GM23248 (cell line): ENCODE measurements at regions not wholly inside any gene's neighbourhood (a gene's known extent, or its start where the extent isn't known, plus 50 kb on each side); places are given as distances from the start of the nearest gene placed in this dataset.

Source experiments
- DNase-seq: peaks from one replicate; pipeline ENCODE4 v3.0.0-alpha.2; 2015
- H2AFZ ChIP-seq: fragments of 200-600 bp; sonication (generic); 2 replicates; pipeline ENCODE4 v1.6.1; 2016; ENCODE audit warnings: antibody characterized with exemption
- H3F3A ChIP-seq: fragments of 200-600 bp; sonication (generic); 2 replicates; pipeline ENCODE4 v1.6.1; 2016; ENCODE audit warnings: mild to moderate bottlenecking, antibody characterized with exemption, mixed run types; ENCODE audit not compliant: insufficient read depth
- H3K27ac ChIP-seq: fragments of 200-600 bp; sonication (generic); 2 replicates; pipeline ENCODE4 v1.5.1; 2016; ENCODE audit warnings: mild to moderate bottlenecking
- H3K27me3 ChIP-seq: fragments of 200-600 bp; sonication (generic); replicated peaks from 2 replicates; pipeline ENCODE4 v1.6.1; 2016; ENCODE audit warnings: mild to moderate bottlenecking; ENCODE audit not compliant: insufficient read depth
- H3K36me3 ChIP-seq: fragments of 200-600 bp; sonication (generic); 2 replicates; pipeline ENCODE4 v1.6.1; 2016; ENCODE audit warnings: low read depth, mild to moderate bottlenecking
- H3K4me1 ChIP-seq: fragments of 200-600 bp; sonication (generic); 2 replicates; pipeline ENCODE4 v1.6.1; 2016; ENCODE audit warnings: mild to moderate bottlenecking; ENCODE audit not compliant: insufficient read depth
- H3K4me2 ChIP-seq: fragments of 200-600 bp; sonication (generic); one replicate; pipeline ENCODE4 v1.6.1; 2016; ENCODE audit warnings: mild to moderate bottlenecking; ENCODE audit not compliant: unreplicated experiment
- H3K4me3 ChIP-seq: fragments of 200-600 bp; sonication (generic); 2 replicates; pipeline ENCODE4 v1.5.1; 2016; ENCODE audit warnings: mild to moderate bottlenecking
- H3K79me2 ChIP-seq: fragments of 200-600 bp; sonication (generic); 2 replicates; pipeline ENCODE4 v1.6.1; 2016; ENCODE audit warnings: mild to moderate bottlenecking; ENCODE audit not compliant: insufficient read depth
- H3K9ac ChIP-seq: fragments of 200-600 bp; sonication (generic); 2 replicates; pipeline ENCODE4 v1.6.1; 2016; ENCODE audit warnings: mild to moderate bottlenecking
- H3K9me2 ChIP-seq: fragments of 200-600 bp; sonication (generic); 2 replicates; pipeline ENCODE4 v1.6.1; 2016; ENCODE audit warnings: mixed run types, mild to moderate bottlenecking, moderate library complexity; ENCODE audit not compliant: insufficient read depth
- H3K9me3 ChIP-seq: fragments of 200-600 bp; sonication (generic); one replicate; pipeline ENCODE4 v1.6.1; 2017; ENCODE audit warnings: low read depth
- H4K20me1 ChIP-seq: fragments of 200-600 bp; sonication (generic); 2 replicates; pipeline ENCODE4 v1.6.0; 2016; ENCODE audit not compliant: insufficient read depth
- EZH2 ChIP-seq: fragments of 200-600 bp; sonication (generic); IDR thresholded peaks from 2 replicates; pipeline ENCODE4 v1.6.1; 2018; ENCODE audit warnings: antibody characterized with exemption, mild to moderate bottlenecking; ENCODE audit not compliant: insufficient read depth, poor library complexity, severe bottlenecking
- EZH2phosphoT487 ChIP-seq: fragments of 200-600 bp; sonication (generic); IDR thresholded peaks from 2 replicates; pipeline ENCODE4 v1.6.1; 2018; ENCODE audit warnings: antibody characterized with exemption, moderate library complexity, mild to moderate bottlenecking, low read depth; ENCODE audit not compliant: insufficient read depth
- WGBS, 2 experiments: methylation state at CpG; one replicate each; pipeline ENCODE4 v1.1.6; 2015 to 2017; ENCODE audit warnings: low lambda C conversion rate in 2 of 2, low coverage in 1 of 2; ENCODE audit errors: missing lambda C conversion rate in 2 of 2; 5-methylcytosine and 5-hydroxymethylcytosine counted together
- in situ Hi-C: fragments of 300-500 bp; cut with MboI; formaldehyde crosslinking; loops from 2 replicates; pipeline ENCODE4 v1.15.0; 2020

DNA sequence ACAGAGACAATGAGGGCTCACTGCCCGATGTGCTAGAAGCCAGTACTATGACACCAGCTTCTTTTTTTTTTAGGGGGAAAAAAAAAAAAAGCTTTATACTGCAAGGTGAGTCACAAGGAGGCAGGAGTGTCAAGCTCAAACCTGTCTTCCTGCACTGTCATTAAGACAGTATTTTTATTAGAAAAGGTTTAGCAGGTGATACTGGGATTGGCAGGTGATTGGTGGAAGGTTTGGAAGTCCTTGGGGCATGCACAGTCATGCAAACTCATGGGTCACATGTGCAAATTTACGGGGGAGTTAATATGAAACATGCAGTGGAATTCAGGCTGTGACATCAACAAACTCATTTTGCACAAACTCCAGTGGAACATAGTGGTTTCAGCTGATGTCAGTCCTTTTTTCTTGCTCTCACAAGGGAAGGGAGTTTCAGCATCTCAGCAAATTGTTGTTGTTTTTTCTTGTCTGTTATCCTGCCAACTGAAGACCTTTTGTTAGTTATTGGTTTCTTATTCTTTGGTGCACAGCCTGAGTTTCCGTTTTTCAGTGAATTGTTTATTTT lies 530.6 kb downstream of the ANKRD7 start:
- Histone ChIP-seq H3K4me2 (no peak overlapping the region), H3K79me2 (no peaks in the 10 kb centered on the region), H3K4me1 (no peaks in the 10 kb centered on the region), H3K9me2 (no peaks in the 10 kb centered on the region), H3F3A (no peaks in the 10 kb centered on the region), H3K9ac (no peak overlapping the region), H3K27ac (no peak overlapping the region), H4K20me1 (no peaks in the 10 kb centered on the region), H3K27me3 (no peaks in the 10 kb centered on the region), H3K4me3 (no peak overlapping the region), H3K36me3 (no peaks in the 10 kb centered on the region), H2AFZ (no peak overlapping the region), H3K9me3 (no peaks in the 10 kb centered on the region)
- no peak for DNase-seq
- TF ChIP-seq EZH2phosphoT487, result no peak
- in situ Hi-C loops, result no loop called here
- 4 to 6% methylated on average over 3 of the region's 3 CpGs for WGBS, 2 experiments

DNA sequence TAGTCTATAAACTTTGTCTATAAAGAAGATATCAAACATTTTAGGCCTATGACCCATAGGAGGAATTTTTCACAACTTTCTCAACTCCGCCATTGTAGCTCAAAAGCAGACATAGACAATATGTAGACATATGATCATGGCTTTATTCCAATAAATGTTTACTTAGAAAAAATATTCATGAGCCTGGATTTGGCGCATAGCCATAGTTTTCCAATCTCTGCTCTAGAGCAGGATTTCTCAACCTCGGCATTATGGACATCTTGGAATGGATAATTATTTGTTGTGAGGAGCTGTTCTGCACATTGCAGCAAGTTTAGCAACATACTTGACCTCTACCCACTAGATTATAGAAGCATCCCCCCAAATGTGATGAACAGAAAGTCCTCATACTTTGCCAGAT lies 532.6 kb downstream of the ANKRD7 start:
- H3K9ac ChIP-seq, result no peak overlapping the region
- H3K4me1 ChIP-seq, result no peaks in the 10 kb centered on the region
- no peaks in the 10 kb centered on the region for H3K9me3 ChIP-seq
- no peak overlapping the region for H3K27ac ChIP-seq
- H3K79me2 ChIP-seq, result no peaks in the 10 kb centered on the region
- TF ChIP-seq EZH2phosphoT487 (no peak), EZH2 (no peak)
- DNase-seq, result no peak
- H3K27me3 ChIP-seq, result no peaks in the 10 kb centered on the region
- no peak overlapping the region for H2AFZ ChIP-seq
- no peak overlapping the region for H3K4me2 ChIP-seq
- H3K36me3 ChIP-seq, result no peaks in the 10 kb centered on the region
- no peaks in the 10 kb centered on the region for H3F3A ChIP-seq
- no peaks in the 10 kb centered on the region for H3K9me2 ChIP-seq
- H4K20me1 ChIP-seq, result no peaks in the 10 kb centered on the region
- 9 to 12% methylated on average over 3 of the region's 3 CpGs for WGBS, 2 experiments
- in situ Hi-C loops, result no loop called here
- H3K4me3 ChIP-seq, result no peak overlapping the region

DNA sequence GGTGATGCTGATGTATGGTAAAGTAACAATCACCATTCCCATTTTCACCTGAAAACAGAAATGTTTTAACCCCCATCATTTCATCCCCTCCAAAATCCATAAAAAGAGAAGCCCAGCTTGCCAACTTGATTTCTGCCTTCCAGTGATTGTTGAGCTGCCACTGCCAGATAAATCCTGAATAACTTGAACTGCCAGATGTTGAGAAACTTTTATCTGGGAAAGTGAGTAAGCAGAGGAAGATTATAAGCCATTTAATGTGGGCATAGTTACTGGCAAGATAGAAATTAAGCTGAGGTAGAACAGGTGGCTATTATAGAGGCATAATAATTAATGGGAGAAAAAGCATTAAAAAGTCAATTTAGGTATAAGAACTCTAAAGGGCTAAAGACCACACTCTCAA lies 534.1 kb downstream of the ANKRD7 start:
- in situ Hi-C loops, result no loop called here
- Histone ChIP-seq H3K9me3 (no peaks in the 10 kb centered on the region), H4K20me1 (no peaks in the 10 kb centered on the region), H3K36me3 (no peaks in the 10 kb centered on the region), H3F3A (no peaks in the 10 kb centered on the region), H3K27ac (no peak overlapping the region), H3K4me1 (no peaks in the 10 kb centered on the region), H3K79me2 (no peaks in the 10 kb centered on the region), H2AFZ (no peak overlapping the region), H3K9ac (no peak overlapping the region), H3K4me2 (no peak overlapping the region), H3K9me2 (no peaks in the 10 kb centered on the region), H3K27me3 (no peaks in the 10 kb centered on the region), H3K4me3 (no peak overlapping the region)
- no peak for TF ChIP-seq EZH2
- no peak for TF ChIP-seq EZH2phosphoT487
- DNase-seq, result no peak

DNA sequence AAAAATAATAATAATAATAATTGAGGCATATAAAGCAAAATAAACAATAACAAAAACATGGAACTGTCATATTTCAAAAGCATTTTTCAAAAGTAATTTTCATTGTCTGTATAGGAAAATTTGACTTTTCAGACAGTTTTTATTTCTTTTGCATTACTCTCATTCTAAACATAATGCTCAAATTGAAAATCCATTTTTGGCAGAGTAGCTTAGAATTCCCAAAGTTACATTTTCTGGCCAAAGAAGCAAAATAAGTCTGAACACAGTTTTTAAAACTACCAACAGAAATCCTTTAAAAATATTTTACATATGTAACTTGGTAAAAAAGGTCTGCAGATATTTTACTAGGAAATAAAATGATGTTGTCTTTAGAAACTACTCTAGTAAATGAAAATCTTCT lies 535.4 kb downstream of the ANKRD7 start:
- no peaks in the 10 kb centered on the region for H3F3A ChIP-seq
- TF ChIP-seq EZH2 (no peak), EZH2phosphoT487 (no peak)
- H3K79me2 ChIP-seq, result no peaks in the 10 kb centered on the region
- H3K9me3 ChIP-seq, result no peaks in the 10 kb centered on the region
- no peak overlapping the region for H2AFZ ChIP-seq
- no peak overlapping the region for H3K4me2 ChIP-seq
- H3K9ac ChIP-seq, result no peak overlapping the region
- no peaks in the 10 kb centered on the region for H3K9me2 ChIP-seq
- no peak overlapping the region for H3K4me3 ChIP-seq
- no peaks in the 10 kb centered on the region for H3K27me3 ChIP-seq
- no peak overlapping the region for H3K27ac ChIP-seq
- no peaks in the 10 kb centered on the region for H3K4me1 ChIP-seq
- H4K20me1 ChIP-seq, result no peaks in the 10 kb centered on the region
- no peak for DNase-seq
- in situ Hi-C loops, result no loop called here
- H3K36me3 ChIP-seq, result no peaks in the 10 kb centered on the region

DNA sequence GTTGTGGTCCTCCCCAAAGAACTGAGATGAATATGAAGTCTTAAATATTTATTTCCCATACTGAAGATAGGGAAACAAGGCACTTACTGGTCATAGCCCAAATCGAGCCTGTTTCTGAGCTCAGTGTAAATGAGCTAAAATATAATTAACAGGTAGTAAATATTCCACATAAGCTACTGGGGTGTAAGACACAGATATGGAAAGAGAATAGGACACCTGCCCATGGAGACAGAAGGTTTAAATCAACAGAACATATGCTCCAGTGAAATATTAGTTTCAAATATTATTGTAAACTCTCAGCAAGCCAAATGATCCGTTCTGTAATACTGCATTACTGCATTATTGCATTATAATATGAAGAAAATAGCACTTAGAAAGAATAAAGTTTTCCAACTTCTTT lies 537.9 kb downstream of the ANKRD7 start:
- Histone ChIP-seq H3F3A (no peaks in the 10 kb centered on the region), H3K9ac (no peak overlapping the region), H3K27me3 (no peaks in the 10 kb centered on the region), H3K79me2 (no peaks in the 10 kb centered on the region), H3K36me3 (no peaks in the 10 kb centered on the region), H2AFZ (no peak overlapping the region), H4K20me1 (no peaks in the 10 kb centered on the region), H3K27ac (no peak overlapping the region), H3K4me1 (no peaks in the 10 kb centered on the region), H3K4me3 (no peak overlapping the region), H3K4me2 (no peak overlapping the region), H3K9me3 (no peaks in the 10 kb centered on the region), H3K9me2 (no peaks in the 10 kb centered on the region)
- in situ Hi-C loops, result no loop called here
- WGBS, 2 experiments, result 2 to 4% methylated on average over 2 of the region's 2 CpGs
- no peak for DNase-seq
- TF ChIP-seq EZH2phosphoT487 (no peak), EZH2 (no peak)
